ENCODE measurements at regions not wholly inside any gene's neighbourhood (a gene's known extent, or its start where the extent isn't known, plus 50 kb on each side); places are given as distances from the start of the nearest gene placed in this dataset.
"Not testable (repeated sequence)": the region's sequence is repeated elsewhere in the genome, so short reads cannot be mapped to it uniquely, and the experiment has no call there.

GRCh38 chr6:57948481-57948880, 631.1 kb downstream of the PRIM2 start:
- in situ Hi-C loops (cut with HindIII; ENCODE audit: low pct_unique_long_range_greater_than_20kb, low sequenced_read_pairs); DNase-seq (ENCODE audit: low read depth, low spot score): not testable (repeated sequence)

- DNase-seq (ENCODE audit: low read depth, low spot score); in situ Hi-C loops (cut with HindIII; ENCODE audit: low pct_unique_long_range_greater_than_20kb, low sequenced_read_pairs): not testable (repeated sequence)
These were observed 633.0 kb downstream of the PRIM2 start for GRCh38 chr6:57950430-57950829.

GRCh38 chr6:57966757-57967156, 649.3 kb downstream of the PRIM2 start:
- DNase-seq (ENCODE audit: low read depth, low spot score); in situ Hi-C loops (cut with HindIII; ENCODE audit: low pct_unique_long_range_greater_than_20kb, low sequenced_read_pairs): not testable (repeated sequence)

- DNase-seq (ENCODE audit: low read depth, low spot score); in situ Hi-C loops (cut with HindIII; ENCODE audit: low pct_unique_long_range_greater_than_20kb, low sequenced_read_pairs): not testable (repeated sequence)
These were observed 654.5 kb downstream of the PRIM2 start for GRCh38 chr6:57971956-57972355.

- DNase-seq (ENCODE audit: low read depth, low spot score), result no peak
- in situ Hi-C loops (cut with HindIII; ENCODE audit: low pct_unique_long_range_greater_than_20kb, low sequenced_read_pairs), result no loop called here
These were observed 657.2 kb downstream of the PRIM2 start for GRCh38 chr6:57974653-57975052.

GRCh38 chr6:57975127-57975526, 657.7 kb downstream of the PRIM2 start:
- in situ Hi-C loops (cut with HindIII; ENCODE audit: low pct_unique_long_range_greater_than_20kb, low sequenced_read_pairs), result not testable (repeated sequence)

GRCh38 chr6:57976371-57976770, 658.9 kb downstream of the PRIM2 start:
- in situ Hi-C loops (cut with HindIII; ENCODE audit: low pct_unique_long_range_greater_than_20kb, low sequenced_read_pairs); DNase-seq (ENCODE audit: low read depth, low spot score): not testable (repeated sequence)

More at GRCh38 chr6:57975127-57975526, 657.7 kb downstream of the PRIM2 start:
- DNase-seq (ENCODE audit: low read depth, low spot score), result not testable (repeated sequence)

- in situ Hi-C loops (cut with HindIII; ENCODE audit: low pct_unique_long_range_greater_than_20kb, low sequenced_read_pairs); DNase-seq (ENCODE audit: low read depth, low spot score): not testable (repeated sequence)
These were observed 666.2 kb downstream of the PRIM2 start for GRCh38 chr6:57983603-57984002.

GRCh38 chr6:57984575-57984974, 667.1 kb downstream of the PRIM2 start:
- in situ Hi-C loops (cut with HindIII; ENCODE audit: low pct_unique_long_range_greater_than_20kb, low sequenced_read_pairs); DNase-seq (ENCODE audit: low read depth, low spot score): not testable (repeated sequence)

- DNase-seq (ENCODE audit: low read depth, low spot score); in situ Hi-C loops (cut with HindIII; ENCODE audit: low pct_unique_long_range_greater_than_20kb, low sequenced_read_pairs): not testable (repeated sequence)
These were observed 668.3 kb downstream of the PRIM2 start for GRCh38 chr6:57985734-57986133.

- in situ Hi-C loops (cut with HindIII; ENCODE audit: low pct_unique_long_range_greater_than_20kb, low sequenced_read_pairs); DNase-seq (ENCODE audit: low read depth, low spot score): not testable (repeated sequence)
These were observed 669.2 kb downstream of the PRIM2 start for GRCh38 chr6:57986584-57986983.

GRCh38 chr6:57989520-57990080, 672.2 kb downstream of the PRIM2 start:
- DNase-seq (ENCODE audit: low read depth, low spot score); in situ Hi-C loops (cut with HindIII; ENCODE audit: low pct_unique_long_range_greater_than_20kb, low sequenced_read_pairs): not testable (repeated sequence)

- in situ Hi-C loops (cut with HindIII; ENCODE audit: low pct_unique_long_range_greater_than_20kb, low sequenced_read_pairs); DNase-seq (ENCODE audit: low read depth, low spot score): not testable (repeated sequence)
These were observed 681.6 kb downstream of the PRIM2 start for GRCh38 chr6:57998858-57999619.

GRCh38 chr6:58000233-58000632, 682.8 kb downstream of the PRIM2 start:
- in situ Hi-C loops (cut with HindIII; ENCODE audit: low pct_unique_long_range_greater_than_20kb, low sequenced_read_pairs); DNase-seq (ENCODE audit: low read depth, low spot score): not testable (repeated sequence)

- in situ Hi-C loops (cut with HindIII; ENCODE audit: low pct_unique_long_range_greater_than_20kb, low sequenced_read_pairs), result not testable (repeated sequence)
- DNase-seq (ENCODE audit: low read depth, low spot score), result peak; percentile 57
These were observed 686.2 kb downstream of the PRIM2 start for GRCh38 chr6:58003417-58004167.

- in situ Hi-C loops (cut with HindIII; ENCODE audit: low pct_unique_long_range_greater_than_20kb, low sequenced_read_pairs); DNase-seq (ENCODE audit: low read depth, low spot score): not testable (repeated sequence)
These were observed 690.0 kb downstream of the PRIM2 start for GRCh38 chr6:58007334-58008000.

- DNase-seq (ENCODE audit: low read depth, low spot score); in situ Hi-C loops (cut with HindIII; ENCODE audit: low pct_unique_long_range_greater_than_20kb, low sequenced_read_pairs): not testable (repeated sequence)
These were observed 690.5 kb downstream of the PRIM2 start for GRCh38 chr6:58008001-58008335.

All from SK-MEL-5 (cell line).